ENCODE measurements at regions not wholly inside any gene's neighbourhood (a gene's known extent, or its start where the extent isn't known, plus 50 kb on each side); places are given as distances from the start of the nearest gene placed in this dataset.

- no peak for TF ChIP-seq CTCF (IDR thresholded peaks at IDR 0.05)
- TF ChIP-seq POLR2A (IDR thresholded peaks at IDR 0.05) = no peak
Observed at GRCh38 chr9:22232971-22233370, 213.7 kb upstream of the DMRTA1 start.

Measured in testis (tissue), 2 donors.